SK-N-SH (cell line): ENCODE measurements at regions not wholly inside any gene's neighbourhood (a gene's known extent, or its start where the extent isn't known, plus 50 kb on each side); places are given as distances from the start of the nearest gene placed in this dataset.
A peak's percentile ranks its signal among the peaks of the same experiment; 100 is the strongest.

Source experiments
- CTCF ChIA-PET: fragments of 300-600, 350-600 bp; formaldehyde crosslinking; extraction: SDS; loops from one replicate; lab custom pipeline; 2021; lab: Yijun Ruan, JAX
- POLR2A ChIA-PET: fragments of 350-600 bp; sonication (Branson Sonifier 250); formaldehyde crosslinking; extraction: SDS; loops from one replicate; lab custom pipeline; 2020; ENCODE audit warnings: antibody characterized with exemption, inconsistent platforms; lab: Yijun Ruan, JAX
- DNase-seq: peaks from one replicate; pipeline ENCODE4 v3.0.0; 2012
- H2AFZ ChIP-seq: fragments of 200-600 bp; sonication (generic); 2 replicates; pipeline ENCODE4 v1.8.1; 2016; ENCODE audit warnings: antibody characterized with exemption, mild to moderate bottlenecking, low read depth
- H3F3A ChIP-seq: fragments of 200-600 bp; sonication (generic); replicated peaks from 2 replicates; pipeline ENCODE3; 2016; ENCODE audit warnings: antibody characterized with exemption, mild to moderate bottlenecking; ENCODE audit not compliant: insufficient read depth
- H3K27ac ChIP-seq, 2 experiments: fragments of 200-500 bp in 1 of 2; fragments of 200-600 bp in 1 of 2; sonication (Bioruptor generic) in 1 of 2; sonication (generic), shearing (Covaris generic) in 1 of 2; 2 replicates each; pipeline versions ENCODE4 v1.5.1 to v1.6.1; 2014 to 2016; ENCODE audit warnings: low read depth in 2 of 2, inconsistent platforms in 1 of 2, low read length in 1 of 2, mild to moderate bottlenecking in 1 of 2, mixed read lengths in 1 of 2
- H3K27me3 ChIP-seq: fragments of 200-600 bp; sonication (generic), shearing (Covaris generic); 2 replicates; pipeline ENCODE4 v1.6.1; 2016; ENCODE audit warnings: mixed run types; ENCODE audit not compliant: insufficient read depth
- H3K36me3 ChIP-seq, 2 experiments: fragments of 200-500 bp in 1 of 2; fragments of 200-600 bp in 1 of 2; sonication (Bioruptor generic) in 1 of 2; sonication (generic) in 1 of 2; replicated peaks in 1 of 2; 2 replicates each; pipeline versions ENCODE3 to v1.5.1; 2014 to 2016; ENCODE audit warnings: low read length in 1 of 2, mild to moderate bottlenecking in 1 of 2; ENCODE audit not compliant: insufficient read depth in 2 of 2, control insufficient read depth in 1 of 2
- H3K4me1 ChIP-seq, 2 experiments: fragments of 200-500 bp in 1 of 2; fragments of 200-600 bp in 1 of 2; sonication (Bioruptor generic) in 1 of 2; sonication (generic), shearing (Covaris generic) in 1 of 2; 2 replicates each; pipeline versions ENCODE4 v1.5.1 to v1.6.1; 2014 to 2016; ENCODE audit warnings: low read depth in 1 of 2, low read length in 1 of 2, mixed run types in 1 of 2; ENCODE audit not compliant: insufficient read depth in 2 of 2, control insufficient read depth in 1 of 2
- H3K4me2 ChIP-seq: fragments of 200-600 bp; sonication (generic), shearing (Covaris generic); 2 replicates; pipeline ENCODE4 v1.6.1; 2017; ENCODE audit warnings: mixed run types
- H3K4me3 ChIP-seq, 2 experiments: fragments of 200-500 bp in 1 of 2; fragments of 200-600 bp in 1 of 2; sonication (Bioruptor generic) in 1 of 2; sonication (generic), shearing (Covaris generic) in 1 of 2; 2 replicates each; pipeline versions ENCODE4 v1.5.1 to v1.8.1; 2014 to 2016; ENCODE audit warnings: low read depth in 2 of 2, inconsistent platforms in 1 of 2, low read length in 1 of 2, mild to moderate bottlenecking in 1 of 2, mixed read lengths in 1 of 2, moderate library complexity in 1 of 2
- H3K79me2 ChIP-seq: fragments of 200-600 bp; sonication (generic); 2 replicates; pipeline ENCODE4 v1.8.1; 2017; ENCODE audit warnings: mild to moderate bottlenecking; ENCODE audit not compliant: insufficient read depth
- H3K9ac ChIP-seq: fragments of 200-600 bp; sonication (generic); 2 replicates; pipeline ENCODE4 v1.6.1; 2017; ENCODE audit warnings: mixed run types
- H3K9me2 ChIP-seq: fragments of 200-600 bp; sonication (generic); 2 replicates; pipeline ENCODE4 v1.6.1; 2017; ENCODE audit warnings: mixed run types
- H3K9me3 ChIP-seq: fragments of 200-600 bp; sonication (generic); 2 replicates; pipeline ENCODE4 v1.6.1; 2017; ENCODE audit warnings: mixed run types, mild to moderate bottlenecking, moderate library complexity
- H4K20me1 ChIP-seq: fragments of 200-600 bp; sonication (generic); 2 replicates; pipeline ENCODE4 v1.6.1; 2017; ENCODE audit warnings: mild to moderate bottlenecking, mixed run types; ENCODE audit not compliant: insufficient read depth
- CTCF ChIP-seq: fragments of 200-600 bp; sonication (generic); IDR thresholded peaks from 2 replicates; pipeline ENCODE4 v1.6.1; 2017; ENCODE audit warnings: antibody characterized with exemption, mild to moderate bottlenecking, moderate library complexity
- ELF1 ChIP-seq: IDR thresholded peaks from 2 replicates; pipeline ENCODE4 v1.4.0; 2012
- EP300 ChIP-seq, 2 experiments: IDR thresholded peaks; 2 replicates each; pipeline versions ENCODE4 v1.4.0 to v1.6.1; 2012; ENCODE audit warnings: borderline replicate concordance in 1 of 2, low read depth in 1 of 2, low read length in 1 of 2
- EZH2phosphoT487 ChIP-seq: fragments of 200-600 bp; sonication (generic); IDR thresholded peaks from 2 replicates; pipeline ENCODE4 v1.6.1; 2017; ENCODE audit warnings: low read depth, mixed run types, mild to moderate bottlenecking, antibody characterized with exemption, moderate library complexity, borderline replicate concordance
- FOXJ3 ChIP-seq: sonication (generic); formaldehyde crosslinking; IDR thresholded peaks from 2 replicates; pipeline ENCODE4 v1.5.1; 2020; ENCODE audit warnings: mild to moderate bottlenecking, missing genetic modification reagents
- GABPA ChIP-seq: IDR thresholded peaks from 2 replicates; pipeline ENCODE4 v1.4.0; 2012; ENCODE audit warnings: low read depth, mild to moderate bottlenecking
- JUND ChIP-seq: IDR thresholded peaks from 2 replicates; pipeline ENCODE4 v1.4.0; 2012
- MXI1 ChIP-seq: IDR thresholded peaks from 2 replicates; pipeline ENCODE4 v1.6.1; 2012; ENCODE audit warnings: mild to moderate bottlenecking, low read depth, low read length, improper control_type of control experiment
- NRF1 ChIP-seq: IDR thresholded peaks from 2 replicates; pipeline ENCODE4 v1.6.1; 2012; ENCODE audit warnings: low read depth, mild to moderate bottlenecking, low read length
- PBX3 ChIP-seq: IDR thresholded peaks from 2 replicates; pipeline ENCODE4; 2012
- RCOR1 ChIP-seq: fragments of 150-350 bp; IDR thresholded peaks from 2 replicates; pipeline ENCODE4 v1.6.1; 2017; ENCODE audit warnings: antibody characterized with exemption, low read length
- REST ChIP-seq: IDR thresholded peaks from 2 replicates; pipeline ENCODE4 v1.6.1; 2012; ENCODE audit warnings: mild to moderate bottlenecking, low read depth, low read length, moderate library complexity
- SIN3A ChIP-seq: IDR thresholded peaks from 2 replicates; pipeline ENCODE4 v1.6.1; 2012; ENCODE audit warnings: low read depth, mild to moderate bottlenecking, low read length, moderate library complexity, borderline replicate concordance
- SMC3 ChIP-seq: IDR thresholded peaks from 2 replicates; pipeline ENCODE4 v1.6.1; 2012; ENCODE audit warnings: low read depth, low read length, improper control_type of control experiment
- WGBS: methylation state at CpG from one replicate; pipeline ENCODE4 v1.1.6; 2017; ENCODE audit warnings: low lambda C conversion rate; 5-methylcytosine and 5-hydroxymethylcytosine counted together

- no peaks in the 10 kb centered on the region for H3K9me3 ChIP-seq
- POLR2A ChIA-PET = no interaction called here
- no peaks in the 10 kb centered on the region for H3K36me3 ChIP-seq
- no peaks in the 10 kb centered on the region for H3K4me1 ChIP-seq
- H3K9ac ChIP-seq = no peak overlapping the region
- H3K4me3 ChIP-seq = no peak overlapping the region
- no peak for TF ChIP-seq EZH2phosphoT487
- 23% methylated on average over 2 of the region's 2 CpGs for WGBS
- H3F3A ChIP-seq = no peaks in the 10 kb centered on the region
- H3K27ac ChIP-seq = no peak overlapping the region
- H3K4me2 ChIP-seq = no peak overlapping the region
- CTCF ChIA-PET = no interaction called here
- no peak overlapping the region for H2AFZ ChIP-seq
- no peaks in the 10 kb centered on the region for H4K20me1 ChIP-seq
- DNase-seq = no peak
- H3K27me3 ChIP-seq = no peaks in the 10 kb centered on the region
- no peaks in the 10 kb centered on the region for H3K9me2 ChIP-seq
- no peaks in the 10 kb centered on the region for H3K79me2 ChIP-seq
These were observed 668.3 kb downstream of the IRS1 start for GRCh38 chr2:226131299-226131784.

DNA sequence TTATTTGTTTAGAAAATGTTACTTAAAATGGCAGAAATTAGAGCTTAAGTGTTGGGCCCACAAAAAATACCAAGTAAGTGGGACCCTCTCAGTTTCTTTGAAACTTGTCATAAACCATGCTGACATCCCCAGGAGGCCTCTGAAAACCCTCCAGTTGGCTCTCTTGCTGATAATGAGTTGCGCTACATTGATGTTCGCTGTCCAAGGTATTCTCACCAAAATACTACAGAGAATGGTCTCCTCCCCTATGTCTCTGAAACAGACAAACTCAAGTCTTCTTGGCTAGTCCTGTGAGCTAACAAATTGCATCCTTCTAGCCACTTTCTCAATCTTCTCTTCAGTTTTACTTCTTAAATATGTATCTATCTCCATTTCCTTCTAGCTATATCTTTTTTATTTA lies 669.4 kb downstream of the IRS1 start:
- H3K9ac ChIP-seq = no peak overlapping the region
- H3K79me2 ChIP-seq = no peaks in the 10 kb centered on the region
- no peaks in the 10 kb centered on the region for H3K9me3 ChIP-seq
- no peaks in the 10 kb centered on the region for H3K27me3 ChIP-seq
- H3K27ac ChIP-seq = no peak overlapping the region
- no peak overlapping the region for H3K4me3 ChIP-seq
- no peaks in the 10 kb centered on the region for H3K36me3 ChIP-seq
- ChIA-PET POLR2A (no interaction called here), CTCF (no interaction called here)
- no peak overlapping the region for H2AFZ ChIP-seq
- H4K20me1 ChIP-seq = no peaks in the 10 kb centered on the region
- 38% methylated on average over 2 of the region's 2 CpGs for WGBS
- no peaks in the 10 kb centered on the region for H3K9me2 ChIP-seq
- no peak for DNase-seq
- H3K4me2 ChIP-seq = no peak overlapping the region
- no peaks in the 10 kb centered on the region for H3F3A ChIP-seq
- H3K4me1 ChIP-seq = no peaks in the 10 kb centered on the region
- TF ChIP-seq REST (peak; percentile 96), JUND (no peak), PBX3 (no peak)

DNA sequence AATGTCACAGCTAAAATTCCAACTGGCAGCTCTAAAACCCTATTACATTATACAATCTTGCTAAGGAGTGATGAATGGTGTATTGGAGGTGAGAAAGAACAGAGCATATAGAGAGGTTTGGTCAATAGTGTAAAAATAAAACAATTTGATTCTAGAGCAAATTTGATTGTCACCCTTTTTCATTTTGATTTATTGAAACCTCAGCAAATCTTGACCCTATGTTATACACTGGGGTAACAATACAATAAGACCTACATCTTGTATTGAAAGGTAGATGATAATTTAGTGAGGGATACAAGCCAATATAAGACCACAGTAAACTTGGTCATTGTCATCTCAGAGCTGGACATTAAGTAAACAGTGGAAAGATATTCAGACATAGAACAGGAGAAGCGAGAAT lies 671.9 kb downstream of the IRS1 start:
- no peaks in the 10 kb centered on the region for H3K9me3 ChIP-seq
- no peak overlapping the region for H3K9ac ChIP-seq
- H2AFZ ChIP-seq = no peak overlapping the region
- H3K4me3 ChIP-seq = no peak overlapping the region
- peaks cover 6% of the 10 kb centered on the region for H3F3A ChIP-seq
- TF ChIP-seq SIN3A = no peak
- no peak for TF ChIP-seq FOXJ3 (CRISPR knock-in tag)
- no peak for TF ChIP-seq RCOR1
- no peak for TF ChIP-seq CTCF
- TF ChIP-seq EP300 (IDR thresholded peaks at IDR 0.05; ENCODE audit: borderline replicate concordance in 1 of 2, low read depth in 1 of 2, low read length in 1 of 2) = no peak
- TF ChIP-seq NRF1 = no peak
- TF ChIP-seq SMC3 = no peak
- no peak for TF ChIP-seq MXI1
- TF ChIP-seq GABPA = no peak
- no peak for TF ChIP-seq EZH2phosphoT487
- no peak for TF ChIP-seq ELF1
- no peaks in the 10 kb centered on the region for H3K79me2 ChIP-seq
- H3K27me3 ChIP-seq = no peaks in the 10 kb centered on the region
- 75% methylated on average over 1 of the region's 1 CpG for WGBS
- no peak overlapping the region for H3K27ac ChIP-seq
- no peaks in the 10 kb centered on the region for H3K9me2 ChIP-seq
- CTCF ChIA-PET = no interaction called here
- no peak overlapping the region for H3K4me2 ChIP-seq
- peaks cover 0 to 17% of the 10 kb centered on the region in 2 experiments; a peak in 2 of 4 replicates for H3K4me1 ChIP-seq
- POLR2A ChIA-PET = no interaction called here
- DNase-seq = no peak
- H4K20me1 ChIP-seq = no peaks in the 10 kb centered on the region
- no peaks in the 10 kb centered on the region for H3K36me3 ChIP-seq
